ENCODE measurements at regions not wholly inside any gene's neighbourhood (a gene's known extent, or its start where the extent isn't known, plus 50 kb on each side); places are given as distances from the start of the nearest gene placed in this dataset.
"Not testable (repeated sequence)": the region's sequence is repeated elsewhere in the genome, so short reads cannot be mapped to it uniquely, and the experiment has no call there.

DNA sequence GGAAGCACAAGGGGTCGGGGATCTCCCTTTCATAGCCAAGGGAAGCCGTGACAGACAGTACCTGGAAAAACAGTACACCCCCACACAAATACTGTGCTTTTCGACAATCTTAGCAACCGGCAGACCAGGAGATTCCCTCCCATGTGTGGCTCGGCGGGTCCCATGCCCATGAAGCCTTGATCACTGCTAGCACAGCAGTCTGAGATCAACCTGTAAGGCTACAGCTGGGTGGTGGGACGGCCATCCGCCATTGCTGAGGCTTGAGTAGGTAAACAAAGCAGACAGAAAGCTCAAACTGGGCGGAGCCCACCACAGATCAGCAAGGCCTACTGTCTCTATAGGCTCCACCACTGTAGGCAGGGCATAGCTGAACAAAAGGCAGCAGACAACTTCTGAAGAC lies 180.2 kb upstream of the SOX6 start:
- DNase-seq (ENCODE audit: low read depth in 3 of 3) = no peak

DNA sequence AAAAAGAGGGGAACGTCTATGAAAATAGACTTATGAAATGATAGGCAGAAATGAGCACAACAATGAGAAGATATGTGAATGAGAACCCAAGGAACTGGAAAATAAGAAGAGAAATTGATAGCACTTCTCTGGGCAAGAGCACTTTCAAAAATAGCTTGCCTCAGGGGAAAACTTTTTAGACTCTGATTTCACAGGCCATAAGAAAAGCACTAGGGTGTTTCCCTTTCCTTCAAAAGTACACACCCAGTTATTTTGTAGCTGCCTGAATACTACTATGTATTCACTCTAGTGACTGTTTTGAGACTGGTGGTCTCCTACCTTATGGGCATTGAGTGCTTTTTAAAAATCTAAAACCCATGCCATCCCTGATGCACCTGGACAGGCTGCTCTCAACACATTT lies 172.3 kb upstream of the SOX6 start:
- DNase-seq (ENCODE audit: low read depth in 3 of 3) = no peak

DNA sequence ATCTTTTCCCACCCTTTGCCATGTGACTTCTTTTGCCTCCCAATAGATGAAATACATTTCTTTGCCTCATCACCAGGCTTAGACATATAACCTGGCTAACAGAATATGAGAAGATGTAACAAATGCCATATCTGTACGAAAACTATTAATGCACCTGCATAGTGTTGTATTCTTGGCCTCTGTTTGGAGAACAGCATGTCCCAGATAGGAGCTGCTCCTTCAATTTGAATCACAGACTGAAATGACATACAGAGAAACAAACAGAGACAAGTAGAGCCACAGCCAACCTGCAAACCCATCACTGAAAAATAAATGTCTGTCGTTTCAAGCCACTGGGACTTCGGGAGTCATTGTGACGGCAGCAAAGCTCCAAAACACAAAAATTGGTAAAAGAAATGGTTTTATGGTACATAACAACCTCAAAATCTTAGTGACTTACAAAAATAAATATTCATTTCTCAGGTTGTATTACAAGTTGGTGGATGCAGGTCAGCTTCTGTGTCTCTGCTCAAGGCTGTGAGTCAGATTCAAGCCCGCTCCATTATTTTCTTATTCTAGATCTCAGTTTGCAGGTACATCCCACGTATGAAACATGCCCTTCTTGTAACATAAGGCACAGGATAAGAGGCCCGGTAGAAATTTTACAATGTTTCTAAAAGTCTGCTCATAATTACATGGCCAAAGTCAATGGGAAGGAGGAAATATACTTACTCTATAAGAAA lies 171.3 kb upstream of the SOX6 start:
- no peak for DNase-seq (ENCODE audit: low read depth in 3 of 3)

DNA sequence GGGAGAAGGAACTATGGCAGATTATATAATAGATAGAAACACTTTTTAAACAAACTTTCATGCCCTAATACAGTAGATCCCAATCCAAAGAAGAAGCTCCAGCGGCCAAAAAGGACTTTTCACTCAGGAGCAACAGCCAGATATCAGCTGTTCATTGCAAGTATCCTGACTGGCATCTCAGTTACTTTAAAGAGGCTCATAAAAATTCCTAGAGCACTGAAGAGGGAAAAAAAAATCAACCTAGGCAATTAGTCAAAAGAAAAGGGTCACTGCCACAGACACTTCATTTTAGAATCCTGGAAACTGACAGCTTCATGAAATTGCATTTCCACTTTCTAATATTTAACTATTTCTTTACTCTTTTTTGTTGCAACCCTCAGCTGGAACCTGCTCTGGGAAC lies 170.6 kb upstream of the SOX6 start:
- DNase-seq (ENCODE audit: low read depth in 3 of 3) = no peak

DNA sequence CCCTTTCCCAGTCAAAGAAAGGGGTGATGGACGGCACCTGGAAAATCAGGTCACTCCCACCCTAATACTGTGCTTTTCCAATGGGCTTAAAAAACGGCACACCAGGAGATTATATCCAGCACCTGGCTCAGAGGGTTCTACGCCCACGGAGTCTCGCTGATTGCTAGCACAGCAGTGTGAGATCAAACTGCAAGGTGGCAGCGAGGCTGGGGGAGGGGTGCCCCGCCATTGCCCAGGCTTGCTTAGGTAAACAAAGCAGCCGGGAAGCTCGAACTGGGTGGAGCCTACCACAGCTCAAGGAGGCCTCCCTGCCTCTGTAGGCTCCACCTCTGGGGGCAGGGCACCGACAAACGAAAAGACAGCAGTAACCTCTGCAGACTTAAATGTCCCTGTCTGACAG lies 164.4 kb upstream of the SOX6 start:
- not testable (repeated sequence) for DNase-seq (ENCODE audit: low read depth in 3 of 3)

DNA sequence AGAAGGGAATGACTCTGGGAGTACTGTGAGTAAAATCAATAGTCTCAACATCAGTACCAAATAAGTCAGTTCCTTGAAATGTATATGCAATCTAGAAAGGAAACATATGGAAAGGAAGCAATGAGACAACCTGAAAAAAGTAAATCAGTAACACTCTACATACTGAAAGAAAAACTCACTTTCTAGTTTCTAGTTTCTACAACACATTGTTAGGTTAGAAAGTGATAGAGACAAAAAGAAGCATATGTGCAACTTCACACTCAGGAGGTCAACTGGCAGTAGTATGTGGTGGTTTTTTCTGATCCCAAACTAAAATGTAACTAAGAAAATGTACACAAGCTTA lies 156.5 kb upstream of the SOX6 start:
- no peak for DNase-seq (ENCODE audit: low read depth in 3 of 3)

DNA sequence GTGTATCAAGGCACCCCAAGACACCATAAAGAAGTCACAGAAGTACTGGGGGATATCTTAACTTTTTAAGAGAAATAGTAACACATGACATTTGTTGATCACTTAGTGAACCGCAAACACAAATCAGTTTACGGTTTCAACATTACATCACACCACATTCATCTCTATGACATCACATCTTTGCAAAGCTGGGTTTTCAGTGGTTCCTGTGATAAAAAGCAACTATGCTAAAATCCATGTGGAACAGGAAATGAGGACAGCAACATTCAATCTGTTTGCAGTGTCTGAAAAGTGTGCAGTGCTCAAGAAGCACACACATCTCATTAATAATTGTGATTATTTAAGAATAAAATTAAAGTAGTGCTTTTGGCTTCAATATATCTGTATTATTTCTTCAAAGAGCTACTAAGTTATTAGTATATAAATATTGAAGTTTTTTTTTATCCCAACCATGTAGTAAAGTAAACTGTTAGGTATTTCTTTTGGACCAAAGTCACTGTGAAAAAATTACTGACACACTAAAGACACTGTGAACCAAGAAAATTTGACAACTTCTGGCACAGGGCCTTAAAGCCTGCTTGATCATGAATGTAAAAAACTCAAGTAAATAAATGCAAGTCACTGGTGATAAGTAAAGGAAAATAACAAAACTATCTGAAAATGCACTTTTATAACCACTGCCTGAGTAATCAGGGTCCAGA lies 156.0 kb upstream of the SOX6 start:
- DNase-seq (ENCODE audit: low read depth in 3 of 3) = no peak

DNA sequence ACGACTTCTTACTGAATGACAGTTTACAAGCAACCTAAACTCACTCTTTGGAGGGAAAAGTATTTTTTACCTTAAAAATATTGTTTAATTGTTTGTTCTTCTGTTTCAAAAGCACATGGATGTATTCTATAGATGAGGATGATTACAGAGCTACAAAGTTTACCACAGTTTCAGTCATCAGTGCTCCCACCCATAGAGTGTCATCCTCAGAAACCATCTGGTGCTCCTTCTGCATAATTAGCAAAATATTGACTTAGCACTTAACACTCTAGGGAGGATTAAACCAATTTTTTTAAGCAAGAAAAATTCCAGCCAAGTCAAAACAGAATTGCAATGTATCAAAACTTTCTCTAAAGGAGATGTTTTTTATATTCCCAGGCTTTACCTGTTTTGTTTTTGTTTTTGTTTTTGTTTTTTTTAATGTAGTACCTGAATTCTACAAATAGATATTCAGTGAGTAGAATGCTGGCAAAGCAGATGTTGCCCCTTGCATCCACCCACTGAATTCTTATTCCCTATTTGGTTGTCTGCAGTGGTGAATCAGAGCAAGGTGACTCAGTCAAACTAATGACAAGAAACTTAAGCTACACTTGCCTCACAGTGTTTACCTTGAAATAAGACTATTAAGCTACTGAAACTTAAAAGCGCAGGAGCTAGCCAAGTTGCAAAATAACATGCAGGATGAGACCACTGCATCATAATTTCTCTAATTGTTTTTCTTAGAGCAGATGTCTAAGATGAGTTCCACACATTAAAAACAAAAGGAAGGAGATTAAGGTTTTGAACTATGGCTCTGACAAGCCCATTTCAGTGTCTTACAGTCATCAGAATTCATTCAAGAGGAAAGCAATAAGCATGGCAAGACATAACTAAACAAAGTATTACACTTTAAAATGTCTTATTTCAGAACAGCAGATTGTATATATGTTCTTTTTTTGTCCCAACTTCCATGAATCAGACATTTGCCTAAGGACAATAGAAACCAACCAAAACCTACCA lies 155.1 kb upstream of the SOX6 start:
- no peak for DNase-seq (ENCODE audit: low read depth in 3 of 3)

DNA sequence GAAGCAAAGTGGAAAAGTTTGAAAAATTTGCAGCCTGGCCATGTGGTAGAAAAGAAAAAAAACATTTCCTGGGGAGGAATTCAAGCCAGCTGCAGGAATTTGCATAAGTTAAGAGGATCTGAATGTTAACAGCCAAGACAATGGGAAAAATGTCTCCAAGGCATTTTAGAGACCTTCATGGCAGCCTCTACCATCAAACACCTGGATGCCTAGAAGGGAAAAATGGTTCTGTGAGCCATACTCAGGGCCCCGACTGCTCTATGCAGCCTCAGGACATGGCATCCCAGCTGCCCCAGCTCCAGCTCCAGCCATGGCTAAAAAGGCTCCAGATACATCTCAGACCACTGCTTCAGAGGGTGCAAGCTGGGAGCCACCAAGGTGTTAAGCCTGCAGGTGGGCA lies 149.1 kb upstream of the SOX6 start:
- no peak for DNase-seq (ENCODE audit: low read depth in 3 of 3)

DNA sequence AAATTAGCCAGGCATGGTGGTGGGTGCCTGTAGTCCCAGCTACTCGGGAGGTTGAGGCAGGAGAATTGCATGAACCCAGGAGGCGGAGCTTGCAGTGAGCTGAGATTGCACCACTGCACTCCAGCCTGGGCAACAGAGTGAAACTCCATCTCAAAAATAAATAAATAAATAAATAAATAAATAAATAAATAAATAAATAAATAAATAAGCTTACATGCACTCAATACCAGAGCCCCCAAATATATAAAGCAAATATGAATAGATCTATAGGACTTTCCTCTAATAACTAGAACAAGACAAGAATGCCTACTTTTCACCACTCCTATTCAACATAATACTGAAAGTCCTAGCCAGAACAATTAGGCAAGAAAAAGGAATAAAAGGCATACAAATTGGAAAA lies 147.5 kb upstream of the SOX6 start:
- DNase-seq (ENCODE audit: low read depth in 3 of 3) = not testable (repeated sequence)

DNA sequence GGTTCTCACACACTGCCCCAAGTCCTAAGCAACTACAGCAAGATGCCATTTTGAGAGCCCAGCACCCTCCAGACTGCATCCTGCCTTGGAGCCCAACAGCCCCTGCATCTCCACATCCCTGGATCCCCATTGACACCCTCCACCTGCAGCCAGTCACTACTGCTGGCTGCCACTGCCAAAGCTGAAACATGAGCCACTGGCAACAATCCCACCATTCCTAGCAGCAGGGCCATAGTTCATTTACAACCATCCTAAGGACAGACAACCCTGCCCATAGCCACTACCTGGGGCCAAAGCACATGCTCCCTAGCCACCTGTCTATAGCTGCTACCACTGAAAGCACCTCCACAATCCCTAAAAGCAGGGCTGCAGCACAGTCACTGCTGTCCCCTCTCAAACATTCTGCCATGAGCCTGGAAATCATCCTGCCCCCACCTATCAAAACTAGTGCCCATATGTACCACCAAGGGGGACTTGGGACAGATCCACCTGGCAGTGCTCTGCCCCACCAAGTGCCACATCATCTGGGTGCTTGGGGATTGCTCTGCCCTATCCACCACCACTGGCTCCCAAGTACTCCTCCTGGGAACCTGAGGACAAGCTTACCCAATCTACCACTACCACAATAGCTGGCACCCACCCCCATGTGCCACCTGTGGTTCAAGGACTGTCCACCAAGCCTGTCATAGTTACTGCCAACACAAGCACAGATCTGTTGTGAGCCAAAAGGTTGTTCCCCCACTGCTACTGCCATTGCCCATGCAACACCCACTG lies 138.8 kb upstream of the SOX6 start:
- DNase-seq (ENCODE audit: low read depth in 3 of 3) = no peak

DNA sequence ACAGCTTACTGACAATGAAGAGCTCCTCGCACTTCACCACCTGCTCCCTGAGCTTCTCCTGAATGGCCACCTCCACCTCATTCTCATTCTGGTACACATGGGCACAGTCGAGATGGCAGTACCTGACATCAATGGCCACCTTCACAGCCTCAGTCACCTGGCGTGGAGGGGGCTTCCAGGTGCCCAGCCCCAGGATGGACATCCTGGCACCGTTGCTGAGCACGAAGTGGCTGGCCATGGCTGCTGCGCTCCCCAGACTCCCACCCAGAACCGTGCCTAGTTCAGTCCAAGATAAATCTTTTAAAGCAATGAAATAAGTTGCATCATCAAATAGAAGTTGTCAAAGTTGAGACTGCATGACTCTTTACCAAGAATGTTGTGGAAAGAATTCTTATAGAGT lies 128.1 kb upstream of the SOX6 start:
- DNase-seq (ENCODE audit: low read depth in 3 of 3) = no peak

DNA sequence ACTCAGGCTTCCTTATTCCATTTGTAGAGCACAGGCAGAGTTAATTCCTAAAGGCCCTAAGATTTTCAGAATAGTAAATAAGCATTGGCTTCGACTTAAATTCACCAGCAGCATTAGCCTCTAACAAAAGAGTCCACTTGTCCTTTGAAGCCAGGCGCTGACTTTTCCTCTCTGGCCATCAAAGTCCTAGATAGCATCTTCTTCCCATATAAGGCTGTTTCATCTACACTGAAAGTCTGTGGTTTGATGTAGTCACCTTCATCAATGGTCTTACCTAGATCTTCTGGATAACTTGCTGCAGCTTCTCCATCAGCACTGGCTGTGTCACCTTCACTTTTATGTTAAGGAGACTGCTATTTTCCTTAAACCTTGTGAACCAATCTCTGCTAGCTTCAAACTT lies 118.3 kb upstream of the SOX6 start:
- DNase-seq (ENCODE audit: low read depth in 3 of 3) = no peak

DNA sequence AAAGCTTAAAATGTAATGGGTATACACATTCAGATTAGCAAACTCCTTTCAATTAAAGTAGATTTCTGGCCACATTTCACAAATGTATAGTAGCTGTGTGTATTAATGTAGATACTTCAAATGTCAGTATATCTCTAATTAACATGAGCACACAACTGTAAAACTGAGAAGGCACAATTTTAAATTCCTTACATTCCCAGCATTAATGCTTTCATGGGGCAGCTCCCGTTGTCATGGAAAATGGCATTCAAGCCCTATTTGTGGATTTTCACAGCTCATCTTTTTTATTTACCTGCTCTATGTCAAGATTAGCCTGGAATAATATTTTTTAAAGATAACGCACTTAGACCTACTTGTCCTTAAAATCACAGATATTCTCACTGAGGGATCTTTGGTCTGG lies 113.6 kb upstream of the SOX6 start:
- no peak for DNase-seq (ENCODE audit: low read depth in 3 of 3)

DNA sequence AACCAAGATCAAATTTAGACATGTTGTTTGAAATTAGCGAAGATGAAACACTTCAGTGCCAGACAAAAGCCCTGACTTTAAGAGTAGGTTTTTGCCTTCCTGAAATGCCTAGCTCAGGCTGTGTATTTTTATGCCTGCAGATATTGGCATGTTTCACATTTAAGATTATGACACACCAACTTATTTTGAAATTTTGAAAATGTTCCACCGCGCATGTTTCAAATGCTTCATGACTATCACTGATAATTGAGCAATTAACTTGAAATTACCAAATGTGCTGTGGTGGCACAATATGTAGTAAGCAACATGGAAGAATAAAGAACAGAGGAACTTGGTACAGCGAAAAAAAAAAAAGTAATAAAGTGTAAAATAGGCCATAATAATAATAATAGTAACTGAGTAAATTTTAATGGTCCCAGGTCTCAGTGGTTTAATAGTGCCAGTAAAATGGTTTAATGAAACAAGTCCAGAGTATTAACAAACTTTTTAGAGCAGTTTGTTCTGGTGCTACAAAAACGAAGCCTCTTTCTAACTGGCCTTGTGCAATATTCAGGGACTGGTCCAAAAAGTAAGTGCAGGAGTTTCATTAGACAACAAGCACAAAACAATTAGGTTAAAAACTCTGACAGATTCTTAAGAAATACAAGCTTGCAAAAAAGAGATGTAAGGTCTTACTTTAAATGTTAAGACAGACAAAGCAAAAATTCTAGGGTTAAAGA lies 112.5 kb upstream of the SOX6 start:
- no peak for DNase-seq (ENCODE audit: low read depth in 3 of 3)

DNA sequence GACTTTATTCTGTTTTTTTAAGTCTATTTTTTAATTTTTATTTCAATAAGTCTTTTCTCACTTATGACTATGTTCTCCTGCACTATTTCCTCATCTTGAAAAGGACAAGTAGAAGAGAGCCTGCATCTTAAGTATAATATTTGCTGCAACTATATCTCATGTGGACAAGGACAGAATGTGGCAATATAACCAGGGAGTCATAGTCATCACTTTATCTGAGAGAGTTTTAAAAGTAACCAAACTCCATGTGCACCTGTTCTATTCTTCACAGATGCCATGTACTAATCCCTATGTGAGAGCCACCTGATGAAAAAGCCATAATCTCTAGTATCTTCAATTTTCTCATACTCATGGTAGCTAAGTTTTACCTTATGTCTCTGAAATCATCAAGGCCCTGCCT lies 104.2 kb upstream of the SOX6 start:
- DNase-seq (ENCODE audit: low read depth in 3 of 3) = no peak

DNA sequence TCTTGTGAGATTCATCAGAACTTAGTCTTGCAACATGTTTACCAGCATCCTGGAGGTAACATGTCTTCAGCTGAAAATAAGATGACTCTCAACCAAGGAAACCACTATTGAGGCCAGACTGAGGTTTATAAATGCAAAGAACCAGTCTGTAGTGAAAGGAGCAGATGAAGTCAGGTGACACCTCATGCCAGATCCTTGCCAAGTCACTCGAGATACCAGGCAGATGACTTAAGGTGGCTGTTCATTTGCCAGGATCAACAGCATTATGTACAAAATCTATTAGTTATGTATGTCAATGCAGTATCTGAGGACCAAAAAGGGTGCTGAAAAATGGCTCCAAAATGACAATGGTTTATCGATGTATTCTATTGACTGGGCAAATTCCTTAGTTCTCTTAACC lies 100.0 kb upstream of the SOX6 start:
- no peak for DNase-seq (ENCODE audit: low read depth in 3 of 3)

DNA sequence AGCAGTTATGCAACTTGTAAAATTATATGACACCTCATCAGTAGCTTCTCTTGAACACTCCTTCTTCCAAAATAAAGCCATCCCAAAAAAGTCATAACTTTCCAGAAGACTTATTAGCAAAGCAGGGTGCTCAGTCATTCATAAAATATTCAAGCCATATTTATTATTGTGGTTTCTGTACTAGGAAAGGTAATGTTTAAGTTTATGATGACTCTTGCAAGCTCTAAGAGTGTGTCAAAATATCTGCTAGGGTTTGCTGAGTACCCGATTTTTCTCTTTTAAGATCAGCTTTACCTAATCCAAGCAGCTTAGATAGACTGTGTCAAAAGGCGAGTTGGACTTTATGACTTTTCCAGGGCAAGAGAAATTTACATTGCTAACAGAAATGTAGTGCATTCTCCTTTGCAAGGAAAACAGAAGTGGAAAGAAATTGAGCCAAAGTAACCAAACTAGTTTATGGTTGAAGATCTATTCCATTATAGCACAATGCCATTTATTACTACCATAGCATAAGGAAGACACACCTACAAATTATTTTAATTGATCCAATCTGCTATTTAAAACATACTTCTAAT lies 98.0 kb upstream of the SOX6 start:
- no peak for DNase-seq (ENCODE audit: low read depth in 3 of 3)

DNA sequence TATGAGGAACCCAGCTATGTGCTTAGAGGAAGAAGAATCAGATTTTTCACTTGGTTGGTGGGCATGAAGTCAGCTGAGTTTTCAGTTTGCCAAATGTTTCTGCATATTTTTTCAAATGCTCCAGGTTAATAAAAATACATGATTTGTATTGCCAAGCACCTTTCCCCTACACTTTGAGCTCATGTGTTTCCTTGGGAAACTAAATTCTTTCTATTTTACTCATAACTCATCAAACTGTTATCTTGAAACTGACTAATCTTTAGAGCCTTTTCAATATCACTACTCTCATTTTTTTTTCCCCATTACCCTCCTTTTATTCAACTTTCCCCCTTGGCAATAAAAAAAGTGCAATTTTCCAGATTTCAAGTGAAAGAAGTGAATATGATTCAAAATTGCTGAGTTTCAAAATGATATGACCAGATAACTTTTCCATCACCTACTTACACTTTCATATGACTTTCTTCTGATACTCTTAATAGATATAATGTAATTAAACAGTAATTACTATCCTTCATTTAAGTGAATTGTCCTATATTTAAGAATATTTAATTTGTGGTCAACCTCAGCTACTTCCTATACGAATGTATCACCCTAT lies 91.9 kb upstream of the SOX6 start:
- DNase-seq (ENCODE audit: low read depth in 3 of 3) = no peak

DNA sequence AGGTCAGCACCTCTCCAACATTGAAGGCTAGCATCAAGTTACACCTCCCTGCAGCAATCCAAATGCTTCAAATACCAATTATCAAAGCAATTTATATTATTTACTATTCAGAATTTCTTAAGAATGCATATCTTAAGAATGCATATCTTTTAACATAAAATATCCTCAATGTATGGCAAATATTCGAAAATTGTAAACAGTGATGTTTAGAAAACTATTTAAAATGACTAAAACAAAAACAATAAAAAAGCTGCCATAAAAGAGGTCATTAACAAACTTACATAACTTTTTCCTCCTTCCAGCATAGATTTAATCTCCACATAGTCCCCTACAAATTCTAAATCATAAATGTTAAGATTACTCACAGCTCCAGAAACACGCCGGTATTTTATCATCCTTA lies 85.1 kb upstream of the SOX6 start:
- no peak for DNase-seq (ENCODE audit: low read depth in 3 of 3)
